Sigmoid colon (tissue), 6 donors: ENCODE measurements at regions not wholly inside any gene's neighbourhood (a gene's known extent, or its start where the extent isn't known, plus 50 kb on each side); places are given as distances from the start of the nearest gene placed in this dataset.

ENCODE experiments used
- DNase-seq: peaks from one replicate; pipeline ENCODE4 v3.0.0-alpha.2; 2019
- H3K27ac ChIP-seq, 4 donors: fragments of 200-600 bp; sonication (generic); one replicate each; pipeline ENCODE4 v1.5.1; 2016 to 2019; ENCODE audit warnings: mild to moderate bottlenecking in 1 of 4
- H3K27me3 ChIP-seq, 3 donors: fragments of 200-600 bp; sonication (generic); one replicate each; pipeline ENCODE4 v1.5.1; 2019; ENCODE audit warnings: mild to moderate bottlenecking in 1 of 3
- H3K36me3 ChIP-seq, 4 donors: fragments of 200-600 bp; sonication (generic); one replicate each; pipeline ENCODE4 v1.5.1; 2016 to 2019
- H3K4me1 ChIP-seq, 4 donors: fragments of 200-600 bp; sonication (generic); one replicate each; pipeline ENCODE4 v1.5.1; 2017 to 2019
- H3K4me3 ChIP-seq, 4 donors: fragments of 200-600 bp; sonication (generic); one replicate each; pipeline ENCODE4 v1.5.1; 2017 to 2019; ENCODE audit warnings: mild to moderate bottlenecking in 2 of 4, moderate library complexity in 1 of 4
- H3K9me3 ChIP-seq, 4 donors: fragments of 200-600 bp in 3 of 4; sonication (generic) in 3 of 4; one replicate each; pipeline versions ENCODE4 v1.5.1 to v1.6.1; 2013 to 2019
- EP300 ChIP-seq, 4 donors: sonication (generic); formaldehyde crosslinking; IDR thresholded peaks; one replicate each; pipeline ENCODE4 v1.6.1; 2017; ENCODE audit warnings: antibody characterized with exemption in 4 of 4
- POLR2A ChIP-seq, 2 donors: fragments of 450-650 bp; IDR thresholded peaks; one replicate each; pipeline ENCODE4 v1.6.1; 2016; ENCODE audit warnings: antibody characterized with exemption in 2 of 2, mild to moderate bottlenecking in 2 of 2, moderate library complexity in 2 of 2
- POLR2AphosphoS5 ChIP-seq, 4 donors: sonication (generic); formaldehyde crosslinking; IDR thresholded peaks; one replicate each; pipeline ENCODE4 v1.6.1; 2017; ENCODE audit warnings: antibody characterized with exemption in 4 of 4
- WGBS, 2 donors: extraction: QIAGEN DNeasy Blood & Tissue Kit; methylation state at CpG; one replicate each; pipeline ENCODE4 v1.1.7; 2013; 5-methylcytosine and 5-hydroxymethylcytosine counted together
- intact Hi-C: fragments of 100-400 bp; cut with DNase I; formaldehyde crosslinking; loops from one replicate; pipeline ENCODE4 v1.15.1; 2023
- TF ChIP-seq, protein P1 (sequence below), 4 experiments: fragments of 450-650 bp in 3 of 4; fragments of 200-600 bp in 1 of 4; IDR thresholded peaks; one replicate each; pipeline ENCODE4 v1.5.1; 2016 to 2019; ENCODE audit warnings: antibody characterized with exemption in 4 of 4, mild to moderate bottlenecking in 3 of 4, moderate library complexity in 2 of 4
- donor health status: healthy with polysubstance abuse.
- donor health status: healthy.

- Histone ChIP-seq H3K4me1 (peaks cover 0 to 44% (median 31%) of the 10 kb centered on the region in 4 donors), H3K4me3 (no peak overlapping the region), H3K36me3 (no peaks in the 10 kb centered on the region), H3K27me3 (no peaks in the 10 kb centered on the region), H3K9me3 (no peaks in the 10 kb centered on the region), H3K27ac (no peak overlapping the region)
- DNase-seq = no peak
- intact Hi-C loops = no loop called here
- 31 to 79% methylated on average over 2 of the region's 2 CpGs for WGBS, 2 donors
- TF ChIP-seq, protein P1, sequence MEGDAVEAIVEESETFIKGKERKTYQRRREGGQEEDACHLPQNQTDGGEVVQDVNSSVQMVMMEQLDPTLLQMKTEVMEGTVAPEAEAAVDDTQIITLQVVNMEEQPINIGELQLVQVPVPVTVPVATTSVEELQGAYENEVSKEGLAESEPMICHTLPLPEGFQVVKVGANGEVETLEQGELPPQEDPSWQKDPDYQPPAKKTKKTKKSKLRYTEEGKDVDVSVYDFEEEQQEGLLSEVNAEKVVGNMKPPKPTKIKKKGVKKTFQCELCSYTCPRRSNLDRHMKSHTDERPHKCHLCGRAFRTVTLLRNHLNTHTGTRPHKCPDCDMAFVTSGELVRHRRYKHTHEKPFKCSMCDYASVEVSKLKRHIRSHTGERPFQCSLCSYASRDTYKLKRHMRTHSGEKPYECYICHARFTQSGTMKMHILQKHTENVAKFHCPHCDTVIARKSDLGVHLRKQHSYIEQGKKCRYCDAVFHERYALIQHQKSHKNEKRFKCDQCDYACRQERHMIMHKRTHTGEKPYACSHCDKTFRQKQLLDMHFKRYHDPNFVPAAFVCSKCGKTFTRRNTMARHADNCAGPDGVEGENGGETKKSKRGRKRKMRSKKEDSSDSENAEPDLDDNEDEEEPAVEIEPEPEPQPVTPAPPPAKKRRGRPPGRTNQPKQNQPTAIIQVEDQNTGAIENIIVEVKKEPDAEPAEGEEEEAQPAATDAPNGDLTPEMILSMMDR (IDR thresholded peaks at IDR 0.05) = no peak
- no peak for TF ChIP-seq POLR2AphosphoS5 (IDR thresholded peaks at IDR 0.05)
- TF ChIP-seq EP300 (IDR thresholded peaks at IDR 0.05) = no peak
- TF ChIP-seq POLR2A (IDR thresholded peaks at IDR 0.05) = no peak
Measured at GRCh38 chr1:168390271-168390670, 109.6 kb downstream of the TBX19 start.

DNA sequence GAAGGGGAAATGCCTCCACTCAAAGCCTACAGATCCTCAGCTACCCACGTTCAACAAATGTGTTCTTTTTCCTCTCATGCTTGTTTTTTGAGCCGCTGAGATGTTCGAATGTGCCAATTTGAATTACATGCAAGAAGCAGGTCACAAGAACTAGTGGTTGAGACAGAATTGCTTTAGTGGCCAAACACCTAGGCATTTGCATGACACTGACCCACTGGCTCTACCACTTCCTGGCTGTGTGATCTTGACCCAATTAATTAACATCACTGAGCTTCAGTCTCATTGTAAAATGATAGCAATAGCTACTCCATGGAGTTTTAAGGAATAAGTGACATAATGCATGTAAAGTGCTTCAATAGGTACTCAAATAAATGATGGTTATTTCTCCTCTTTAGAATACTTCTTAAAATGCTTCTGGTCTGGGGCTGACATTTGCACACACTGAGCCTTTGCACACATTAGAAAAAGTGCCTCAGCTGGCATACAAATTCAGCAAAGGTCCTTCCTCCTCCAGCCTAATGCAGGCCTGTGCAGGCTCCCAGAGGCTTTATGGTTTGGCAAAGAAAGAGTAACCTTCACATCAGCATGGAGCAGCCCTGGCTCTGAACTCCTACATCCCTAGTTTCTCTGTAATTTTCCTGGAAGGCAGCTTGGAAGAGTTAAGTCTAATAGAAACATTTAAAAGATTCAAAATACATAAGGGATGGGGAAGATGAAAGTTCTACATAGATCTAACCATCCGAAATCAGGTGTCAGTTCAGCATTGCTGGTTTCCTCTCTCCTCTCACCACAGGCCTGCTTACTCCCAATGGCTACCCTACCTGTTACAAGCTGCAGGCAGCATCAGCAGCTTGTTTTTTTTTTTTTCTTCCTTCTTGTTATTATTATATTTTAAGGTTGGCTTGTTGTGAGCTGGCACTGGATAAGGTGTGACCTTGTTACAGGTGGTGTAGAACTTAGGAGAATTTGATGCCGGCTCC is 107.4 kb downstream of the TBX19 start:
- Histone ChIP-seq H3K4me3 (no peak overlapping the region), H3K27ac (peak overlapping the region in 2 of 4 donors; percentile 10 to 22), H3K36me3 (no peaks in the 10 kb centered on the region), H3K4me1 (peaks cover 0 to 40% (median 26%) of the 10 kb centered on the region in 4 donors), H3K27me3 (no peaks in the 10 kb centered on the region), H3K9me3 (no peaks in the 10 kb centered on the region)
- intact Hi-C loops = no loop called here
- TF ChIP-seq POLR2AphosphoS5 (IDR thresholded peaks at IDR 0.05) = no peak
- TF ChIP-seq, protein P1 (IDR thresholded peaks at IDR 0.05) = no peak
- no peak for TF ChIP-seq POLR2A (IDR thresholded peaks at IDR 0.05)
- TF ChIP-seq EP300 (IDR thresholded peaks at IDR 0.05) = no peak
- 64 to 77% methylated on average over 5 of the region's 5 CpGs for WGBS, 2 donors
- no peak for DNase-seq

DNA sequence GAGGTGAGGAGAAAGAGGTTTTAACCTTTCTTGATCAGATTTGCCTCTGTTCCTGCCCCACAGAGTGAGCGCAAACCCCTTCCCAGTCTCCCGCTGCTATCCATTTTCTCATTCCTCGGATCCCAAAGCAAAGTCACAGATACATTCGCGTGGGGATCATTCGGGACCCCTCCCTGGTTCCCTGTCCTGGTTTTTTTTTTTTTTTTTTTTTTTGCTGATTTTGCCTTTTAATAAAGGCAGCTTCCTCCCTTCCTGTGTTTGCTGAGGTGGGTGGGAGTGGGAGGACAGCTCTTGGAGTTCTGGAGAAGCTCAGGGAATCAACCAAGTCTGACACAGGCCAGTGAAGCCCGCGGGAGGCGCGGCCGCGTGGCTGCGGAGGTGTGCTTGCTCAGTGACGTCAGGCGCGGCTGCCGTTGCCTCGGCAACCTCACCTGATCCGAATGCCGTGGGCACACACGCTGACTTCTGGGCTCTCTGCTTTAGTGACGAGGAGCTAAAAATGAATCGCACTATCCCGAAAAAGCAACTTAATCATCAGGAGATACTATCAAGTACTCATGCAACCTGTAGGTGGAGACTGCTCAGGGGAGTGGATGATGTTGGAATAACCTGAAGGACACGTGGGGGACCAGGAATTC is 106.4 kb downstream of the TBX19 start:
- H3K27ac ChIP-seq = peak overlapping the region in 2 of 4 donors; percentile 10 to 22
- H3K36me3 ChIP-seq = no peaks in the 10 kb centered on the region
- H3K4me1 ChIP-seq = peaks cover 0 to 30% (median 16%) of the 10 kb centered on the region in 4 donors
- peak overlapping the region in 1 of 4 donors; percentile 11 for H3K4me3 ChIP-seq
- no peaks in the 10 kb centered on the region for H3K27me3 ChIP-seq
- no peaks in the 10 kb centered on the region for H3K9me3 ChIP-seq
- WGBS, 2 donors = 22 to 28% methylated on average over 25 of the region's 25 CpGs
- peak in 1 of 4 donors; percentile 20 for TF ChIP-seq POLR2AphosphoS5 (IDR thresholded peaks at IDR 0.05)
- TF ChIP-seq POLR2A (IDR thresholded peaks at IDR 0.05) = no peak
- TF ChIP-seq EP300 (IDR thresholded peaks at IDR 0.05) = peak in 1 of 4 donors; percentile 21
- DNase-seq = peak; percentile 73
- intact Hi-C loops = no loop called here

GRCh38 chr1:168386492-168386891 is 105.8 kb downstream of the TBX19 start:
- Histone ChIP-seq H3K27ac (no peak overlapping the region), H3K4me3 (no peak overlapping the region), H3K4me1 (peaks cover 0 to 24% (median 11%) of the 10 kb centered on the region in 4 donors), H3K9me3 (no peaks in the 10 kb centered on the region), H3K27me3 (no peaks in the 10 kb centered on the region), H3K36me3 (no peaks in the 10 kb centered on the region)
- no peak for TF ChIP-seq POLR2AphosphoS5 (IDR thresholded peaks at IDR 0.05)
- TF ChIP-seq, protein P1 (IDR thresholded peaks at IDR 0.05) = no peak
- no peak for TF ChIP-seq EP300 (IDR thresholded peaks at IDR 0.05)
- no peak for TF ChIP-seq POLR2A (IDR thresholded peaks at IDR 0.05)
- no peak for DNase-seq
- 65 to 70% methylated on average over 2 of the region's 2 CpGs for WGBS, 2 donors
- intact Hi-C loops = no loop called here

- intact Hi-C loops = no loop called here
Measured at GRCh38 chr1:168381850-168382249, 101.2 kb downstream of the TBX19 start.

More at GRCh38 chr1:168381850-168382249, 101.2 kb downstream of the TBX19 start:
- no peak overlapping the region for H3K4me3 ChIP-seq
- TF ChIP-seq, protein P1 (IDR thresholded peaks at IDR 0.05) = no peak
- TF ChIP-seq POLR2A (IDR thresholded peaks at IDR 0.05) = no peak
- TF ChIP-seq EP300 (IDR thresholded peaks at IDR 0.05) = no peak
- no peak for TF ChIP-seq POLR2AphosphoS5 (IDR thresholded peaks at IDR 0.05)
- no peaks in the 10 kb centered on the region for H3K27me3 ChIP-seq
- H3K9me3 ChIP-seq = no peaks in the 10 kb centered on the region
- no peak for DNase-seq
- H3K27ac ChIP-seq = no peak overlapping the region
- peaks cover 0 to 1% (median under 1%) of the 10 kb centered on the region in 4 donors for H3K4me1 ChIP-seq
- no peaks in the 10 kb centered on the region for H3K36me3 ChIP-seq
